Stimulated activated naive CD8-positive, alpha-beta T cell treated with anti-CD3 and anti-CD28 coated beads, Interleukin-15, Interleukin-2, amounts not matched to agents 100 ng/mL and 50 ng/mL, for 24 hours (primary cell): ENCODE measurements at regions not wholly inside any gene's neighbourhood (a gene's known extent, or its start where the extent isn't known, plus 50 kb on each side); places are given as distances from the start of the nearest gene placed in this dataset.

Experiments
- H3K27ac Mint-ChIP-seq: one replicate; pipeline ENCODE4 v1.8.0; 2021; ENCODE audit warnings: mild to moderate bottlenecking, mixed read lengths
- H3K27me3 Mint-ChIP-seq: one replicate; pipeline ENCODE4 v1.8.0; 2021; ENCODE audit warnings: mixed read lengths
- H3K36me3 Mint-ChIP-seq: one replicate; pipeline ENCODE4 v1.8.0; 2021; ENCODE audit warnings: low read depth, mixed read lengths
- H3K4me1 Mint-ChIP-seq: one replicate; pipeline ENCODE4 v1.8.0; 2021; ENCODE audit warnings: low read depth, mixed read lengths
- H3K4me3 Mint-ChIP-seq: one replicate; pipeline ENCODE4 v1.8.0; 2021; ENCODE audit warnings: mild to moderate bottlenecking, mixed read lengths
- H3K9me3 Mint-ChIP-seq: one replicate; pipeline ENCODE4 v1.8.0; 2021; ENCODE audit warnings: mixed read lengths

DNA sequence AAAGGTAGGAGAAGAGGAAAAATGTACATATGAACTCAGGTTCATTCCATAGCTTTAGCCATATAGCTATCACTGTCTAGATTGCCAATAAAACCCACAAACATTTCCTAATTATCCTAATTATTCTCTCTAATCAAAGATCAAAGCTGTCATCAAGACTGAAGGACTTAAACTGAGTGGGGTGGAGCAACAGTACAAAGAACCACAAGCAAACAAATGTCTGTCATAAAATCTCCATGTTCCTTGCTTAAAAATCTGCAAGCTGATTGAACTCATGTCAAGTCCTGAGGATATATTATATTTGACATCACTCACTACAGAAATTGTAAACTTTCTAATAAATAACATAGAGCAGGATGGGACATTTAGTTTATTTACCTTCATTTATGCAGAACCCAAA, 315.9 kb downstream of the SNX13 start:
- peaks cover 4% of the 10 kb centered on the region for H3K27me3 Mint-ChIP-seq
- no peaks in the 10 kb centered on the region for H3K9me3 Mint-ChIP-seq
- no peaks in the 10 kb centered on the region for H3K36me3 Mint-ChIP-seq
- H3K4me1 Mint-ChIP-seq = no peaks in the 10 kb centered on the region
- H3K27ac Mint-ChIP-seq = no peak overlapping the region
- no peak overlapping the region for H3K4me3 Mint-ChIP-seq

DNA sequence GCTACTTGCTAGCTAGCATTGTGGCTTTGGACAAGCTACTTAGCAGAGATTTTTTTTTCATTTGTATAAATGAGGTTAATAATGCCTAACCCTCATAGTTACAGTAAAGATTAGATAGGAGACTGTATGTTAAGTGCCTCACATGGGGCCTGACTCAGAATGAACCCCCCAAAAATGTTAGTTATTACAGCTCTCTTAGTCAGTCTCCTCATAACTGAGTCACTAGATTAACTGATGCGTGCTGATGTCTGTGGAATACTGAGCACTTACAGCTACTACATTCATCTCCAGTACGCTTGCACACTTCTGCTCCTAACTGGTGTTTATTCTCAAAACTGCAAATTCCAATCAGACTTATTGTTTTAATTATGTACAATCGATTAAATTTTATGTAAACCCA, 315.3 kb downstream of the SNX13 start:
- no peak overlapping the region for H3K27ac Mint-ChIP-seq
- no peak overlapping the region for H3K4me3 Mint-ChIP-seq
- no peaks in the 10 kb centered on the region for H3K9me3 Mint-ChIP-seq
- no peaks in the 10 kb centered on the region for H3K4me1 Mint-ChIP-seq
- H3K27me3 Mint-ChIP-seq = peaks cover 4% of the 10 kb centered on the region
- H3K36me3 Mint-ChIP-seq = no peaks in the 10 kb centered on the region

DNA sequence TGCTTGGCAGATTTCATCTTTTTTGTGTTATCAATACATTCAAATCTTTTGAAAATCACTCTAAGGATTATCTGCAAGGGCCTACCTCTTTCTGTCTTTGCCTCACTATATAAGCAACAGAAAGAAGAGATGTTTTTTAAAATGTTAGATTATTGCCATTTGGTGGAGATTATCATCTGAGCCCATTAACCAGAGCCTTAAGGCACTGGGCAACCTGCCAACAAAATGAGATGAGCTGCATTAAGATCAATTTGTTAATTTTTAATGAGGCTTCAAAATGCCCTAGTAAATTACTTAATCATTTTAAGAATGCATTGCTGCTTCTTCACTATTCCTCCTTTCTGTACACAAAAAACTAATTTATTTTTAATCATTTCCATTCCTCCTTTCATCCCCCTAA, 314.1 kb downstream of the SNX13 start:
- Mint-ChIP-seq H3K36me3 (no peaks in the 10 kb centered on the region), H3K9me3 (no peaks in the 10 kb centered on the region), H3K27me3 (peaks cover 4% of the 10 kb centered on the region), H3K4me1 (no peaks in the 10 kb centered on the region), H3K4me3 (no peak overlapping the region), H3K27ac (no peak overlapping the region)

DNA sequence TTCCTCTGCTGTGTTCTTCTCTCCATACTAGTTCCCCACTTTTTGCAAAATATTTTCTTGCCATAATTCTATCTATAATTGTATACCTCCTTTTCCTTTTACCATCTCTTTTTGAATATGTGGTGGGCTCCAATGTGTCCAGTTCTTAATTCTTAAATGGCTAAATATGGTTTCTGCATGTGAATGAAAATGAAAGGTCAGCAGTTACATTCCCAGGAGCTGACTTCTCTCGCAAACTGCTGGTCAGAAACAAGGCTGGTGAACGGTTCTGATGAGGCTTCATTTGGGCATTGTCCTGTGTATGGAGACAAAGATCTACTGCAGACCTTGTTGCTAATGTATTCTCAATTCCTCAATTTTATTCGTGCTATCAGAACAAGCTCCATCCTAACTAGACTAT, 309.2 kb downstream of the SNX13 start:
- H3K27me3 Mint-ChIP-seq = peaks cover 5% of the 10 kb centered on the region
- H3K4me3 Mint-ChIP-seq = no peak overlapping the region
- no peaks in the 10 kb centered on the region for H3K9me3 Mint-ChIP-seq
- H3K4me1 Mint-ChIP-seq = no peaks in the 10 kb centered on the region
- H3K27ac Mint-ChIP-seq = no peak overlapping the region
- no peaks in the 10 kb centered on the region for H3K36me3 Mint-ChIP-seq

DNA sequence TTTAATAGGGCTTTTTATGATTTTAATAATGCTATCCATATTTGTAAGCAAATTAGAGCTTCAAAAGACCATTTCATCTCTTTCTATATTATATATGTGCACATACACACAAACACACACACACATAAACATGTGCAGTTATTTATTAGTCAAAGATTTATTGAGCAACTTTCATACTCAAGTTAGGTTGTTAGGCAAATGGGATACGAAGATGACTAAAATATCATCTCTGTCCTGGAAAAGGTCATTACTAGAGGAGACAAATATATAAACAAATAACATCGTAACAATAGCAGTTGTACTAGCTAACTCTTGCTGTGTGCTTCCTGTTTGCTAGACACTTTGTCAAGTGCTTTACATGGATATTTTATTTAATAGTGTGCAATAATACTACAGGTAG, 307.9 kb downstream of the SNX13 start:
- H3K4me1 Mint-ChIP-seq = no peaks in the 10 kb centered on the region
- no peaks in the 10 kb centered on the region for H3K9me3 Mint-ChIP-seq

DNA sequence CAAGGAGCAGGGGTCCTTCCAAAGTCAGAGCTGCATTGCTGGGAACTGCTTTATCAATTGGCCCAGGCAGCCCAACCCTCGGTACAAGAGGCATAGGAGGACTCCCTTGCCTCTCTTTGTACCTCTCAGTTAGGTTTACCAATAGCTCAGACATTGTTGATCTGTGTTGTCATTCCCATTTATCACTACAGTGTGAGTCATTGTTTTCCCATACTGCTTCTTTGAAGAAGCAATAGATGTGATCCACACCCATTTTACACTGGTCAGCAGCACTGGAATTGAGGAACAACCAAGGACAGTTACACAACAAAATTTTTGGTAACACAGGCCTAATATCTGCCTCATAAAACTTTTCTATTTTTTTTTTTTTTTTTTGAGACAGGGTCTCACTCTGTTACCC, 307.2 kb downstream of the SNX13 start:
- Mint-ChIP-seq H3K9me3 (no peaks in the 10 kb centered on the region), H3K4me3 (no peak overlapping the region), H3K36me3 (no peaks in the 10 kb centered on the region)

More for the DNA sequence above, 307.9 kb downstream of the SNX13 start:
- peaks cover 9% of the 10 kb centered on the region for H3K27me3 Mint-ChIP-seq
- no peak overlapping the region for H3K27ac Mint-ChIP-seq
- H3K36me3 Mint-ChIP-seq = no peaks in the 10 kb centered on the region
- no peak overlapping the region for H3K4me3 Mint-ChIP-seq

DNA sequence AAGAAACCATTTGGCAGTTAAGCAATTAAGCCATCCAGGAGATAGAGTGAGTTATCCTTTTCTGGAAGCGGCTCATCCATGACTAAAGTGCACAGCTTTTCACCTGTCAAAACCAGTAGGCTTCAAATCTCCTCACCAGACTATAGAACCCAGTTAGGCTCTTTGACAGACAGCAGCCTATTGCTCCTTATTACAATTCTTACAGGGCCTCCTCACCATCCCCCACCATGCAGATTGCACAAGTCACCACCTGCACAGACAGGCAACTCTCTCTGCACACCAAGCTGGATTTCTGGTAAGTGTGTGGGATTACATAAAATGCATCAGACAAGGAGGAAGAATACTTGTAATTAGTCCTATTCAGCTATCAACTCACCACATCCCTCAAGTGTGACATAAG, 301.6 kb downstream of the SNX13 start:
- no peak overlapping the region for H3K27ac Mint-ChIP-seq
- H3K4me3 Mint-ChIP-seq = no peak overlapping the region
- H3K27me3 Mint-ChIP-seq = peaks cover 16% of the 10 kb centered on the region
- H3K9me3 Mint-ChIP-seq = no peaks in the 10 kb centered on the region
- H3K36me3 Mint-ChIP-seq = no peaks in the 10 kb centered on the region
- no peaks in the 10 kb centered on the region for H3K4me1 Mint-ChIP-seq

More for the DNA sequence above, 307.2 kb downstream of the SNX13 start:
- Mint-ChIP-seq H3K27me3 (peaks cover 12% of the 10 kb centered on the region), H3K4me1 (no peaks in the 10 kb centered on the region), H3K27ac (no peak overlapping the region)

DNA sequence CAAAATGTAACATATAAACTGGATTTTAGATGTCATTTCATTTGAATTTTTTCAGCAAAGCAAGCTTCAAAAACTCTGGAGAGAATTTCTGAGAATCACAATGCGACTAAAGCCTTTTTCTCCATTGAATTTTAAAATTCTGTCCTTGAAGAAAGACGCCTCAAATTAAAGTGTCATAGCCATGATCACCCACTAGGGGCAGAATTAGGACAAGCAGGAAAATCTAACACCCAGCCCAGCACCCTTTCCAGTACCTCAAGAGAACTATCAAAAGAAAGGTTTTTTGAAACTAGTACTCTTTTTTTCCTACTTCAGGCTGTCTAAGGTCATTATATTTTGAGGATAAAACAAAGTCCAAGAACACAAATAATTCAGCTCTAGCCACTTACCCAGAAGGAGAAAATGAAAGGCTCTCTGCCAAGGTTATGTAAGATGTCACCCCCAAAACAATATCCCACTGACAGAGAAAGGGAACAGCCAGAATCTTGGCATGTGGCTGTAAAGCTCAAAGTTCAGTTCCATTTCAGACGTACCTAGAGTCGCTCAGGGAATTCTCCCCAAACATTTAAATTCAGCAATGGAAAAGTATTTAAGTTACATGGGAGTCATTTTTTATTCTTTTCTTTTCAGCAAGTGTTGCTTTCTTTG, 299.4 kb downstream of the SNX13 start:
- no peaks in the 10 kb centered on the region for H3K36me3 Mint-ChIP-seq
- H3K4me3 Mint-ChIP-seq = no peak overlapping the region
- H3K27ac Mint-ChIP-seq = no peak overlapping the region
- no peaks in the 10 kb centered on the region for H3K4me1 Mint-ChIP-seq
- no peaks in the 10 kb centered on the region for H3K9me3 Mint-ChIP-seq
- peaks cover 12% of the 10 kb centered on the region for H3K27me3 Mint-ChIP-seq

DNA sequence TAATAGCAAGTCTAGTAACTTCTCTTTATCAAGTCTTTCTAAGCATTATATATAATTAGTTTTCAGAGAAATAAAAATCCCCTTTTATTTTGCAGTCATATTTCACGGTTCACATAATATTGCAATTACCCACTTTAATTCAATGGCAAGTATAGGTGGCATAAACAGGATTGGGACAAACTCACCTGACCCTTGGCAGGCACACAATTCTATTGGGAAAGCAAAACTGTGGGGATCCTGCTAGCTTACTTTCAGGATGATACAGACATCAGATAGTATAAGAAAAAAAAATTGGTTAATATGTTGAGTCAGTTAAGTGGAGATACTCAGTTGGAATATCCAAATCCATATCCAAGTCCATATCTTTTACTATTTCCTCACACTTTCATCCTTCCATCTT, 294.8 kb downstream of the SNX13 start:
- no peak overlapping the region for H3K27ac Mint-ChIP-seq
- no peaks in the 10 kb centered on the region for H3K9me3 Mint-ChIP-seq
- no peaks in the 10 kb centered on the region for H3K4me1 Mint-ChIP-seq
- no peak overlapping the region for H3K4me3 Mint-ChIP-seq
- no peaks in the 10 kb centered on the region for H3K36me3 Mint-ChIP-seq
- H3K27me3 Mint-ChIP-seq = peaks cover 12% of the 10 kb centered on the region

DNA sequence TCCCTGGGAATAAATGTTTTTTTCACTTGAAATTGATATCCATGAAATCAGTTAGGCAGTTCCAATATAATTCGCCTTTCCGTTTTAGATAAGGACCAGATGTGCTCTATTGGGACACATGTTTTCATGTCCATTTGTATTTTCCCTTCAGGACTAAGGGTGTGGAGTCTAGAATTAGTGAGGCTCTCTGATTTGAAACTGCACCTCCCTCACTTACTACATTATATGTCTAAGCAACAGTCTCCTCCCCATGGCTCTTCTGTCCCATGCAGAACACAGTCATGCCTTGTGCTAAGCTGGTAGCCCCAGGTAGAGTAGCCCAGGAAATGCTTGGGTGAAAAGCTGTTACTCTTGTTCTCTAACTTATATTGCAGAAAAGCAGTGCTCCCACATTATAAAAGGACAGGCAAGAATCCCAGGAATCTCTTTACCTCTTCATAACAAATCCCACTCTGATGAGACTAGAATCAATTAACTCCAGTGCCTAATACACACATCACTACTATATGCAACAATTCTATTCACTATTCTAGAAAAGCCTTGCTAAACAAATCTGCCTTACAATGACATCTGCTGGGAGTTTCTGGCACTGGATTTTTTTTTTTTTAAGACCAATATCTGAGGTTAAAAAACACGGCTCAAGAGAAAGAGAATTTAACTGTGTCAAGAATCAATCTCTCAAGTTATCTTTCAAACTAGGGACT, 293.9 kb downstream of the SNX13 start:
- no peak overlapping the region for H3K4me3 Mint-ChIP-seq
- no peaks in the 10 kb centered on the region for H3K4me1 Mint-ChIP-seq
- H3K9me3 Mint-ChIP-seq = no peaks in the 10 kb centered on the region
- no peak overlapping the region for H3K27ac Mint-ChIP-seq
- H3K27me3 Mint-ChIP-seq = peaks cover 12% of the 10 kb centered on the region
- no peaks in the 10 kb centered on the region for H3K36me3 Mint-ChIP-seq

DNA sequence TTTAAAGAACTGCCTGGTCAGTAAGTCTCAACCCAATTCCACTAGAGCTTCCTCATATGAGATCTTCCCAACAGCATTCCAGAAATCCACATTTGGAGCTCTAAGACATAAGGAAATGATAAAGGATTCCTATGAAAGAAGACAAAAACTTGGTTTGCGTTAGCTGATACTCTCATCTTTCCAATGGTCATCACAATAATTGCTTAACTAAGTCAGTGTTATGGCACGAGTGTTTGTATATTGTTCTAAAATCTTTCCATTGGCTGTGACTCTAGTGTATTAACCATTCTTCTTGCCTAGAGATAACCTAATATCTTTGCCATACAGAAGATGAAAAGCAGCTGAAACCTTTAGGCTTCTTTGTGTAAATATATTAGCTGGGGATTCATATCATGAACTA, 289.0 kb downstream of the SNX13 start:
- Mint-ChIP-seq H3K27ac (no peak overlapping the region), H3K4me1 (no peaks in the 10 kb centered on the region)

DNA sequence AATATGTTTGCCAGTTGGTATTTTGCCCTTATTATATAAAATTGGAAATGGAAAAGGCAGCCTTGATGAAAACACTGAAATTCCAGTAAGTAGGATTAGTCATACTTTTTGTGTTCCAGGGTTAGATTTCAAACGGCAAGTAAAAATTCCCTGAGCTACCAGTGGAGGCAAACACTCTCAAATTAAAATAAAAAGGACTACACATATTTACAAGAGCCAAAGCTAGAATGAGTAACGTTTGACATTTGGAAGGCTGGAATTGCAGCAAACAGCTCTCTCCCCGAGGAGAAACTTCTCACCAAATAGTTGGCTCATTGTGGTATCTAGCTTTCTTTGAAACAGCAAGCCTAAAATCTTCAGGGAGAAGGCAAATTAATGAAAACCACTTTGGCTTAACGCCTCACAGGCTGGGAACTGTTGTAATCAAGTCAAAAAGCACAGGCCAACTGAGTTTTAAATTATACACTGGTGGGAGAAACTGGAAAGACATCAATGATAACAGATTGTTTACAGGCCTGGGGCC, 288.4 kb downstream of the SNX13 start:
- Mint-ChIP-seq H3K27me3 (peaks cover 9% of the 10 kb centered on the region), H3K36me3 (no peaks in the 10 kb centered on the region), H3K9me3 (no peaks in the 10 kb centered on the region), H3K27ac (no peak overlapping the region), H3K4me1 (no peaks in the 10 kb centered on the region), H3K4me3 (no peak overlapping the region)

More for the DNA sequence above, 289.0 kb downstream of the SNX13 start:
- Mint-ChIP-seq H3K27me3 (peaks cover 13% of the 10 kb centered on the region), H3K9me3 (no peaks in the 10 kb centered on the region), H3K36me3 (no peaks in the 10 kb centered on the region), H3K4me3 (no peak overlapping the region)

DNA sequence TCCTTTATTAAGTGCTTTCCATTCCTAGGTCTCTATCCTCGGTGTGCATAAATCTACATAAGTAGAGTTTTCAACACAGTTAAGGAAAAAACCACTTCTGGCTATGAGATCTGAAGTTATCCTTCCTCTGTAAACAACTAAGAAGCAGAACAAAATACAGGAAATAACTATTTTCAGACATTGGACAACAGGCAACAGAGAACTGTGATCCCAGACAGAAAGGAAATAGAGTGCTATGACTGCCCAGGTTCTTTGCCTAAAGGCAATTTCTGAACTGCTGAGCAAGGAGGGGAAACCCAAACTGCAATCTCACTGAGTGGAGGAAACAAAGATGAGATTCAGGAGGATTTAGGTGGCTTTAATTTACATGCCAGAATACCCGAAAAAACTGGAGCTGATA, 285.4 kb downstream of the SNX13 start:
- no peaks in the 10 kb centered on the region for H3K9me3 Mint-ChIP-seq
- no peak overlapping the region for H3K4me3 Mint-ChIP-seq
- no peaks in the 10 kb centered on the region for H3K36me3 Mint-ChIP-seq
- no peaks in the 10 kb centered on the region for H3K4me1 Mint-ChIP-seq
- H3K27ac Mint-ChIP-seq = no peak overlapping the region
- peaks cover 5% of the 10 kb centered on the region for H3K27me3 Mint-ChIP-seq

DNA sequence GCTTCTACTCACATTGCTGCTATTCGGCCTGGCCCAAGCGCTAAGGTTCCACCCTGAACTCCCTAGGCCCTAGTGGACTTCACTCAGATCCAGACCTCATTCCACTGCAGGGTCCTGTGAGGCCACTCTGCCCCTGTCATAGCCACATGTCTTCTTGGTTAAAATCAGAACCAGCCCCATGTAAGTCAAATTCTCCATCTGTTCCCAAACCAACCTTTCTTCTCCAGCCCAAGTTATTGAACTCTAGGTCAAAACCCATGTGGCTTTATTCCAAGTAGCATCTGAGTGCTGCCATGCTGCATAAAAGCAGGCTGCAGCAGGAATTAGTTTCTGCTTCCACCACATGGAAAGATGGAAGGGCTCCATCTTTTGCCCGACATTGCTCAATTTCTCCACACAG, 281.2 kb downstream of the SNX13 start:
- H3K36me3 Mint-ChIP-seq = no peaks in the 10 kb centered on the region
- H3K9me3 Mint-ChIP-seq = no peaks in the 10 kb centered on the region

DNA sequence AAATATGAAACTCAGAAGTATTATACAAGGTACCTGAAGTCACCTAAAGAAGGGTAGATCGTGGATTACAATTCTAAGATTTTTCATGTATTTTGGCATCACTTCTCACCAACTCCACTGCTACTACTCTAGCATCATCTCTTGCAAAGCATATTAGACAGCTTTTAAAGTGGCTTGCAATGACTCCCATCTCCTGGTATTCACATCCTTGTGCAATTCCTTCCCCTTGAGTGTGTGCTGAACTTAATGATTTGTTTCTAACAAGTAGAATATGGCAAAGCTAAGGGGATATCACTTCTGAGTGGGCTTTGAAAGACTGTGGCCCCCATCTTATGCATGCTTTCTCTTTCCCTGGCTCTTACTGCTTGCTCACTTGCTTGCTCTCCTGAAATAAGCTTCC, 280.2 kb downstream of the SNX13 start:
- Mint-ChIP-seq H3K9me3 (no peaks in the 10 kb centered on the region), H3K4me3 (no peak overlapping the region), H3K27ac (no peak overlapping the region), H3K4me1 (no peaks in the 10 kb centered on the region), H3K27me3 (no peaks in the 10 kb centered on the region), H3K36me3 (no peaks in the 10 kb centered on the region)

More for the DNA sequence above, 281.2 kb downstream of the SNX13 start:
- H3K4me1 Mint-ChIP-seq = no peaks in the 10 kb centered on the region
- H3K4me3 Mint-ChIP-seq = no peak overlapping the region
- H3K27me3 Mint-ChIP-seq = peaks cover 4% of the 10 kb centered on the region
- no peak overlapping the region for H3K27ac Mint-ChIP-seq
